ENCODE measurements at regions not wholly inside any gene's neighbourhood (a gene's known extent, or its start where the extent isn't known, plus 50 kb on each side); places are given as distances from the start of the nearest gene placed in this dataset.
A peak's percentile ranks its signal among the peaks of the same experiment; 100 is the strongest.

GRCh38 chr5:34586117-34586885 is 69.8 kb upstream of the RAI14 start (continued):
- TF ChIP-seq ZBTB11 (CRISPR knock-in tag; IDR thresholded peaks at IDR 0.05) (no peak), ZNF280A (IDR thresholded peaks at IDR 0.05; ENCODE audit: low read depth, partially characterized antibody) (no peak), TRIM25 (IDR thresholded peaks at IDR 0.05; ENCODE audit: borderline replicate concordance) (no peak), ZNF644 (tag; IDR thresholded peaks at IDR 0.05; ENCODE audit: low read depth) (no peak), ZFX (CRISPR knock-in tag; IDR thresholded peaks at IDR 0.05) (no peak), IRF9 (tag; IDR thresholded peaks at IDR 0.05) (no peak), ESRRA (IDR thresholded peaks at IDR 0.05; ENCODE audit: borderline replicate concordance, low read depth) (no peak), DPF2 (IDR thresholded peaks at IDR 0.05) (0 out of 2 replicates have a peak, but pooled peaks have one; percentile 32), MLX (CRISPR knock-in tag; conservative IDR thresholded peaks at IDR 0.05) (no peak), PYGO2 (tag; IDR thresholded peaks at IDR 0.05) (no peak), ZBTB7A (IDR thresholded peaks at IDR 0.05; ENCODE audit: borderline replicate concordance, control insufficient read depth, low read depth, low read length) (no peak), SMC3 (conservative IDR thresholded peaks at IDR 0.05; ENCODE audit: insufficient read depth, low read depth, low read length) (no peak), ZNF12 (CRISPR knock-in tag; IDR thresholded peaks at IDR 0.05) (no peak), SPI1 (IDR thresholded peaks at IDR 0.05; ENCODE audit: borderline replicate concordance, low read depth, low read length) (no peak), NFRKB (IDR thresholded peaks at IDR 0.05; ENCODE audit: low read depth) (0 out of 2 replicates have a peak, but pooled peaks have one; percentile 33), IFI16 (CRISPR knock-in tag; IDR thresholded peaks at IDR 0.05) (no peak), ZNF668 (CRISPR knock-in tag; IDR thresholded peaks at IDR 0.05) (no peak), MTA2 (IDR thresholded peaks at IDR 0.05; ENCODE audit: low read depth) (peak; percentile 34; the same call in 1 of the 2 replicates), BRF1 (IDR thresholded peaks at IDR 0.05; ENCODE audit: borderline replicate concordance, extremely low read depth, insufficient read length) (no peak)

All from K562 (cell line).